Transverse colon (tissue), 4 donors: ENCODE measurements at regions not wholly inside any gene's neighbourhood (a gene's known extent, or its start where the extent isn't known, plus 50 kb on each side); places are given as distances from the start of the nearest gene placed in this dataset.

Experiments used
- CTCF ChIP-seq, 5 experiments: fragments of 200-600 bp in 3 of 5; fragments of 450-650 bp in 2 of 5; sonication (generic) in 3 of 5; IDR thresholded peaks; 1 replicate in 2 of 5; 2 replicates in 3 of 5; pipeline ENCODE4 v1.5.1; 2016 to 2017; ENCODE audit warnings: antibody characterized with exemption in 5 of 5, inconsistent platforms in 3 of 5, mild to moderate bottlenecking in 2 of 5, moderate library complexity in 1 of 5
- POLR2AphosphoS5 ChIP-seq, 3 donors: sonication (generic); formaldehyde crosslinking; IDR thresholded peaks; one replicate each; pipeline ENCODE4 v1.6.1; 2016; ENCODE audit warnings: antibody characterized with exemption in 3 of 3

DNA sequence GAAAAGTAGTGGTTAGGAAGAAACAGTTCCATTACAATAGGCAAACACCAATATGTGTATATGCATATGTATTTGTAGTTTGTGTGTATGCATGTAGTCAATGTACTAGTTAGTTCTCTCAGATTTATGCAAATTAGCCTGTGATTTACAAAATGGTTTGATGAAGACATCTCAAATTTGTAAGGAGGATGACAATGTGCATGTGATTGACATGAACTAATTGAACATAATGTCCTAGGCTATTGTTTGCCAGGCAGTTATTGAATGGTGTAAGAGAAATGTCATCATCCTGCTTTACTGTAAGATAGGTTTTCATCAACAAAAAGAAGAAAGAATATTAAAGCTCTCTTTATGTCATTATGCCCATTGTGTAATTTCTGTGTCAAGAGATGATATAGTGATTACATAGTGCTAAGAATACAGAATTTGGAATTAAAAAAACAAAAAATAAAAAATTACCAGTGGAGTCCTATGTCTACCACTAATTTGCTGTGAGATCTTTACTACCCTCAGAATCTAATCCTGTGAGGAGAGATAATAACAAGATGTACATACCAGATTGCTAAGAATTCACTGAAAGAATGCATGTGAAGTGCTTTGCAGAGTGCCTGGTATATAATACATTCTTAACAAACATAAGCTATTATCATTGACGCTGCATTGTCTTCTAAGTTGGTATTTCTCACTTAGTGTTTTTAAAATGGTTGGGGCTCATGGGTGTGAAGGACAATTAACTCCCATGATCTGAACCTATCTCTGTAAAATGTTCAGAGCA is 258.0 kb downstream of the CPS1 start:
- no peak for TF ChIP-seq CTCF (IDR thresholded peaks at IDR 0.05)
- TF ChIP-seq POLR2AphosphoS5 (IDR thresholded peaks at IDR 0.05) = no peak
